ENCODE measurements at regions not wholly inside any gene's neighbourhood (a gene's known extent, or its start where the extent isn't known, plus 50 kb on each side); places are given as distances from the start of the nearest gene placed in this dataset.

DNA sequence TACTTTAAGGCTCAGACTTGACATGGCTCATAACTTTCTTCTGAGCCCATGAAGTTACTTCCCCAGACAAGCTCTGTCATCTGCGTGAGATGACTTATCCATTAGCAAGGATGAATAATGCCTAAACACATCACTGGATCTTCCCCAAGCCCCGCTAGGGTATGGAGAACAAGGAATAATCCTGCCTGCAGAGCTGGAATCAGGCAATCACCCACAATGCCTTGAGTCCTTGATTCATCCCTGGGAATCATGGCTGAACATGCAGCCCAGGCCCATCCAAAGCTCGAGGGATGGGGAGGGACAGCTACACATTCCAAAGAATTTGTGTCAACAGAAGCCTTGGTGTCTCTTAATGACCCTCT, 131.7 kb downstream of the PSMG1 start:
- no peak for DNase-seq (ENCODE audit: low read depth)
- TF ChIP-seq CTCF (conservative IDR thresholded peaks at IDR 0.05; ENCODE audit: low read depth, low read length), result no peak

GRCh38 chr21:39050841-39051587, 132.2 kb downstream of the PSMG1 start:
- H3K4me3 ChIP-seq (ENCODE audit: low read length), result no peak overlapping the region

More for the DNA sequence above, 131.7 kb downstream of the PSMG1 start:
- H3K4me3 ChIP-seq (ENCODE audit: low read length), result no peak overlapping the region

DNA sequence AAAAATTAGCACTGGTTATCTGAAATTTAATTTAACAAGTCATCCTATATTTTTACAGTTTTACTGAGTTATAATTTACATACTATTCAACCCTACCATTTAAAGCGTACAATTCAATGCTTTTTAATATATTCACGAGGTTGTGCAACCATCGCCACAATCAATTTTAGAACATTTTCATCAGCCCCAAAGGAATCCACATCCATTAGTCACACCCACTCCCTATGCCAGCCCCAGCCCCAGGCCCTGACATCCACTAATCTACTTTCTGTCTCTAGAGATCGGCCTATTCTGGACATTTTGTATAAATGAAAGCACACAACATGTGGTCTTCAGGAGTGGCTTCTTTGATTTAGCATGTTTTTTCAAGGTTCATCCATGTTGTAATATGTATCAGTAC, 134.7 kb downstream of the PSMG1 start:
- TF ChIP-seq CTCF (conservative IDR thresholded peaks at IDR 0.05; ENCODE audit: low read depth, low read length), result no peak
- no peak overlapping the region for H3K4me3 ChIP-seq (ENCODE audit: low read length)
- DNase-seq (ENCODE audit: low read depth), result no peak

More at GRCh38 chr21:39050841-39051587, 132.2 kb downstream of the PSMG1 start:
- no peak for DNase-seq (ENCODE audit: low read depth)
- TF ChIP-seq CTCF (conservative IDR thresholded peaks at IDR 0.05; ENCODE audit: low read depth, low read length), result no peak

DNA sequence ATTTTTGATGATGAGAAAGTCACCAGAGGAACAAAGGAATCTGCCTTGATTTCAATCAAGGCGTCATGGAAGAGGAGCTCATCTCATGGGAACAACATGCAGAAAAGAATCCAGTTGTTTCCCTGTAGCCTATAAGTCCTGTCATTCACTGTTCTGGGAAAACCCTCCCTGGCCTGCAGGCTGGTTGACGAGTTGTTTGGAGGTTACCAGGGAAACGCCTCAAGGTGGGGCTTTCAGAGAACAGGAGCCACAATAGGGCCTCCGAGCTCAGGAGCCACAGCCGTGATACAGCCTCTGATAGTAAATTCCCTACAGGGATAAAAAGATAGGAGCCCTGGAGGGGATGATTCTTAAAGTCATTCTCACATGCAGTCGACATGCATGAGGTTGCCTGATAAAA, 135.2 kb downstream of the PSMG1 start:
- no peak overlapping the region for H3K4me3 ChIP-seq (ENCODE audit: low read length)
- peak; percentile 65 for DNase-seq (ENCODE audit: low read depth)
- no peak for TF ChIP-seq CTCF (conservative IDR thresholded peaks at IDR 0.05; ENCODE audit: low read depth, low read length)

DNA sequence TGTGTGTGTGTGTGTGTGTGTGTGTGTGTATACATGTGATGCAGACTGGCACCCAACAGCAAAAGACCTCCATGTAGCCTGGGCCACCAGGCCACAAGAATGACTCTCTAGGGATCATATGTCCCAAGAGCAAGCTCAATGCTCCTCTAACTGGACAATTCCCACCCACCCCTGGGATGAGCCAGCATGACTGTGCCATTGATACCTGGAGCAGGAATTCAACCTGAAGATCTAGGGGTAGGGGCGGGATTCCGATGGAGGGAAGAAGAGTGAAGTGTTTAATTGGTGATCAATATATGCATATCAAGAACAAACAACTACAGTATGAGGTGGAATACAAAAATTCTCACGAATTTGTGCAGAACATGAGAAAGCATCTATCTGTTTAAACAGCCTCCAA, 136.2 kb downstream of the PSMG1 start:
- H3K4me3 ChIP-seq (ENCODE audit: low read length), result no peak overlapping the region
- no peak for DNase-seq (ENCODE audit: low read depth)
- no peak for TF ChIP-seq CTCF (conservative IDR thresholded peaks at IDR 0.05; ENCODE audit: low read depth, low read length)

DNA sequence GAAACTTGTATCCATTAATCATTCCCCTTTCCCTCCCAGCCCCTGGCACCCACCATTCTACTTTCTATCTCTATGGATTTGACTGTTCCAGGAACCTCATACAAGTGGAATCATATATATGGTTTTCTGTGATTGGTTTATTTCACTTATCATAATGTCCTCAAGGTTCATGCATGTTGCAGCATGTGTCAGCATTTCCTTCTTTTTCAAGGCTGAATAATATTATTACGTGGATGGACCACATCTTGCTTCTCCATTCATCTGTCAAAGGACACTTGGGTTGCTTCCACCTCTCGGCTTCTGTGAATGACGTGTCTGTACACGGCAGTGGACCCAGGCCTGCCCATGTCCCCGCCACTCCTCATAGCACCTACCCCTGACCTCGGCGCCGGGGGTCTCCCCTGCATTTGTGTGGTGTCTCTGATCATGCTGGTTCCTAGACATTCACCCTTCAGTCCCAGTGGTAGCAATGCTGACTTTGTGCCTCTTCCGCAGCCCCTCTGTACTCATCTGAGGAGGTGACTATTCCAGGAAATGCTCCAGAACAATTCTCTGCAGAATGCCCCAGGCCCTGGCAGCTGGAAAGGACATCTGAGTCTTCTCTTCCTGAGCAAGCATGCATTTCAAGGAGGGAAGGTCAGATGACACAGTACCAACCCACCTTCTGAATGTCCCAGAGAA, 136.9 kb downstream of the PSMG1 start:
- H3K4me3 ChIP-seq (ENCODE audit: low read length), result no peak overlapping the region
- TF ChIP-seq CTCF (conservative IDR thresholded peaks at IDR 0.05; ENCODE audit: low read depth, low read length), result no peak
- DNase-seq (ENCODE audit: low read depth), result no peak

- TF ChIP-seq CTCF (conservative IDR thresholded peaks at IDR 0.05; ENCODE audit: low read depth, low read length), result no peak
- no peak overlapping the region for H3K4me3 ChIP-seq (ENCODE audit: low read length)
- no peak for DNase-seq (ENCODE audit: low read depth)
Observed at GRCh38 chr21:39041816-39042215, 141.4 kb downstream of the PSMG1 start.

All from retinal pigment epithelial cell (primary cell).